Smooth muscle cell of the brain vasculature (primary cell): ENCODE measurements at regions not wholly inside any gene's neighbourhood (a gene's known extent, or its start where the extent isn't known, plus 50 kb on each side); places are given as distances from the start of the nearest gene placed in this dataset.

Source experiments
- DNase-seq: peaks from one replicate; pipeline ENCODE4 v3.0.0-alpha.2; 2012; ENCODE audit warnings: low read depth, low spot score

- DNase-seq, result no peak
These were observed 60.7 kb upstream of the BDKRB2 start for GRCh38 chr14:96143906-96144305.

GRCh38 chr14:96145116-96145864 is 59.3 kb upstream of the BDKRB2 start:
- peak; percentile 62 for DNase-seq

DNA sequence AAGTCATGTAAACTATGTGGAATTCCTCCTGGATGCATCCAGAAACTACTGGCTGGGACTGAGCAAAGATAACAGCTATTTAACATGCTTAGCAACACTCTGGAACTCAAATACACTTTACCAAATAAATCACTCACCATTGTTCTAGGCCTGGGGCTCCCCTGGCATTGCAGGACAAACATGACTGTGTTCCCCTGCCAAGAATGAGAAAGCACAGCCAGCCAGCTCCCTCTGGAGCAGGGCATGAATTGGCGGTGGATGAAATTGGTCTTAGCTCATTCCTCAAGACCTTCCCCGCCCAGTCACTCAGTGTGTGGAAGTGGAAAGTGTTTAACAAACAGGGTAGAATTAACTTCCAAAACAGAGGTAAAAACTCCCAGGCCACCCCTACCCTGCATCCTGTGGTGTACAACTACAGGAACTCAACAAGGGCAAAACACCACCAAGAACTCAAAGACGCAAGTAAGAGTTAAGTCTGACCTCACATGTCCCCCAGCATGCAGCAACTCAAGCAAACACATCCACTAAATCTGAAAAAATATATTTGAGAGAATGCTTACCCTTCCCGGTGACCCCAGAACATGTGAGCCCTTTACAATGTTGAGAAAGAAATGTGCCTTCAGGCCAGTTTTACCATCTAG is 58.4 kb upstream of the BDKRB2 start:
- DNase-seq, result peak; percentile 95

- no peak for DNase-seq
These were observed 56.0 kb upstream of the BDKRB2 start for GRCh38 chr14:96148631-96149030.

GRCh38 chr14:96149131-96149530 is 55.5 kb upstream of the BDKRB2 start:
- DNase-seq, result no peak

DNA sequence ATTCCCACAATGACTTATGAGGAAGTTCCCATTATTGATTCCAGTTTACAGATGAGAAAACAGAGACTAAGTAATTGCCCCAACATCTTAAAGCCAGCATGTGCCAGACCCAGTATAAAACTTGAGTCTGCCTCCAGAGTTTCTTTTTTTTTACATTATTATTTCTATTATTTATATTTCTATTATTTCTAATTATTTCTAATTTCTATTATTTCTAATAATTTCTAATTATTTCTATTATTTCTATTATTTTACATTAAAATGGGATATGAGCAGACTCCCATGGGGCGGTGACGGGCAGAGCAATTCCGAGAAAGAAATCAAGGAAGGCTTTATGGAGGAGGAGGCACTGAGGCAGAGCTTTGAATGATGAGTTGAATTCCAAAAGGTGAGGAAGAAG is 54.4 kb upstream of the BDKRB2 start:
- no peak for DNase-seq

DNA sequence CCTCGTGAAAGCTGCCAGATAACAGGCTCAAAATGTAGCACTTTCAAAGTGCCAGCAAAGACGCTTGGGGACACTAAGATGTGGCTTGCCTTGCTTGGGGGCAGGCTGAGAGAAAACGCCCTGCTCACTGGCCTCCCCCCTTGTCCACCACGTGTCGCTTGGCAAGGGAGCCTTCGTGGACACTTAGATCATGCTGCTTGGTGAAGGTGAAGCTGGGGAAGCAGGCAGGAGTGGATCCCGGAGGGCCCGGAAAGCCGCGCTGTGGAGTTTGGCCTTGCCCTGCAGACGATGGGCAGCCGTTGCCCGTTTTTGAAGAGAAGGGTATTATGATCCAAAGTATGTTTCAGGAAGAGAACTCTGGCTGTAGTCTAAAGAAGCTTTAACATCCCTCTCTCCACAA is 53.4 kb upstream of the BDKRB2 start:
- DNase-seq, result no peak

- DNase-seq, result no peak
These were observed 51.6 kb upstream of the BDKRB2 start for GRCh38 chr14:96153003-96153402.
